NCI-H2081 treated with DMSO at 0.1 percent for 48 hours (cell line): ENCODE measurements at regions not wholly inside any gene's neighbourhood (a gene's known extent, or its start where the extent isn't known, plus 50 kb on each side); places are given as distances from the start of the nearest gene placed in this dataset.
"Not testable (repeated sequence)": the region's sequence is repeated elsewhere in the genome, so short reads cannot be mapped to it uniquely, and the experiment has no call there.

ENCODE experiments used
- DNase-seq: peaks from one replicate; lab custom pipeline; 2025; lab: John Stamatoyannopoulos, UW

DNA sequence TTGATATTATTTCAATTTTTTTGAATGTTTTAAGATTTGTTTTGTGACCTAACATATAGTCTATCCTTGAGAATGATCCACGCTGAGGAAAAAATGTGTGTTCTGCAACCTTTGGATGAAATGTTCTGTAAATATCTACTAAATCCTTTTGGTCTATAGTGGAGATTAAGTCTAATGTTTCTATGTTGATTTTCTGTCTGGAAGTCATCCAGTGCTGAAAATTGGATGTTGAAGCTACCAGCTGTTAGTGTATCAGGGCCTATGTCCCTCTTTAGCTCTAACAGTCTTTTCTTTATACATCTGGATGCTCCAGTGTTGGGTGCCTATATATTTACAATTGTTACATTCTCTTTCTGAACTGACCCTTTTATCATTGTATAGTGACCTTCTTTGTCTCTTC is 422.3 kb downstream of the TMEM232 start:
- DNase-seq = no peak

DNA sequence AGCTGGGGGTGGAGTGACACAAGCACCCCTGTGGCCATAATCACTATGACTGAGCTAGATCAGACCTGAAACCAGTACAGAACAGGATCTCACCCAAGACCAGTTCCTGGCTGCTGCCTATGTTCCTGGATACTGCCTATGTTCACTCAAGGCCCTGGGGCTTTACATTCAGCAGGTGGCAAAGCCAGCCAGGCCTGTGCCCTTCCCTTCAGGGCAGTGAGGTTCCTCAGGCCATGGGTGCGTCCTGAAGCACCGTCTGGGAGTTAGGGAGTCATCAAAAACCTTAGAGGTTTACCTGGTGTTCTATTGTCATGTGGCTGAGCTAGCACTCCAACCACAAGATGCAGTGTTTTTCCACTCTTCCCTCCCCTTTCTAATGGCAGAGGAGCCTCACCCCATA is 419.8 kb downstream of the TMEM232 start:
- DNase-seq = no peak

DNA sequence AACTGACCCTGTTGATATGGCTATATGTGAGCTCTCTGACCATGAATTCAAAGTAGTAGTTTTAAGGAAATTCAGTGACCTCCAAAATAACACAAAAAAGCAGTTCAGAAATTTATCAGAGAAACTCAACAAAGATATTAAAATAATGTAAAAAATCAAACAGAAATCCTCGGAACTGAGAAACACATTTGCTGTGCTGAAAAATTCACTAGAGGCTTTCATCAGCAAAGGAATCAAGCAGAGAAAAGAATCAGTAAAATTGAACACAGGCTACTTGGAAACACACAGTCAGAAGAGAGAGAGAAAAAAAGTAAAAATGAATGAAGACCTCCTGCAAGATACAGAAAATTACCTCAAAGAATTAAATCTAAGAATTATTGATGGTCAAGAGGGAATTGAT is 417.2 kb downstream of the TMEM232 start:
- no peak for DNase-seq

DNA sequence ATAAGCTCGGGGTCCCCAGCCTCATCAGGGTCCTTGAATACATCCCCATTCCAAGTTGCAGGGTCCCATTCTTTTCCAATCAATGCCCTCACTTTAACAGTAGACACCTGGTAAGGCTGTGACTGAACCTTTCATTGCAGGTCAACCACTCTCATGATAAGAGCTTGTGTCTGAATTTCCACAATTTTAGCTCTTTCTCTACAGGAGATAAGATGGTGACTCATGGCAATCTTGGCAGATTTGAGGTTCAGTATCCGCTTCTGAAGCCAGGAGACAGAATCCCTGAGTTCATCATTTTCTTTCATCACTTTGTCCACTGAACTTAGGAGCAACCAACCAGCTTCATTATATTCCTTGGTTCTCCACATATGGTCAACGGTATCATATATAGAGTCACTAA is 409.9 kb downstream of the TMEM232 start:
- DNase-seq = not testable (repeated sequence)

DNA sequence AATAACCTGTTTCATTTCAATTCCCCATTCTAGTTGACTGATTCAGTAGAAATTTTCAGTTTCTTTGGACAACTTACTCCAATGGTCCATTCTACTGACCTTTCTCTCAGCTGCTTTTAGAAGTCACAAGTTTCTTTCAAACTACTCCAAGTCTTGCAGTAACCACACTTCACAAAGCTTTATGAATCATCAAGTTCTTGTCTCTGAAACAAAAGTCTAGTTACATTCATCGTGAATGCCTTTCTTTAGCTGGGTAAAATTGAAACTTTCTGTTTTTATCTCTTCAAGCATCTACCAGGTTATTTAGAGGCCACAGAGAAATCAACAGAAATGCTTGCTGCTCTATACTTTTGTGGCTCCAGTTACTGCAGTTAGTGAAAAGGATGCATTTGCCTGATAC is 405.4 kb downstream of the TMEM232 start:
- no peak for DNase-seq

DNA sequence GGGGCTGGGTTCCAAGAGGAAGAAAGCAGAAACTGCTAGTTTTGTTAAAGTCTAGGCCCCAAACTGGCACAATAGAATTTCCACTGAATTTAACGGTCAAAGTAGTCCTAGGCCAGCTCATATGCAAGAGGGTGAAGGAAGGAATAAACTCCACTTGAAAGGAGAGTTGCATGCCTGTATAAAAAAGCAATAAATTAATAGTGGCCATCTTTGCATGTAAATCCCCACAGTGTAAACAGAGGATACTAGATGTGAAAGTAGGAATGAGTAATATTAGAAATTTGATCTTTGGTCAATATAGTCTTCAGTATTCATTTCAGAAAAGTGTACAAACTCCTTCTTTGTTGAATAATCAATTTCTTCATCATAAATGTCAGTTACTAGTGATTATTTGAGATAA is 403.1 kb downstream of the TMEM232 start:
- DNase-seq = no peak

DNA sequence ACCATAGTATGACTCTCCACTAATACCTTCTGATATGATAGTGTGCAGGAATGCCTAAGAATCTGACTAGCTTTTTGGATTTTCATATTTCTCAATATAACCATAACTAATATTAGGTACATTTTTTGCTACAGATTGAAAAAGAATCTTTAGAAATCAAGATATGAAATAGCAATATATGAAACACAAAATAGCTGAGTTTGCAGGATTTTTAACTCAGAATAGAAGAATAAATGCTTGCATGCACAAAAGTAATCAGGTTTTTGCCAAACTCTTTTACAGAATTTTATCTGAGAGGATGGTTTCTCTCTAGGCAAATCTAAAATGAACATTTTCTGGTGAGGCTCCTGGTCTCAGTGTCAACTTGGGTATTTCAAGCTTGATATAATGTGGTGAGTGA is 402.6 kb downstream of the TMEM232 start:
- no peak for DNase-seq

DNA sequence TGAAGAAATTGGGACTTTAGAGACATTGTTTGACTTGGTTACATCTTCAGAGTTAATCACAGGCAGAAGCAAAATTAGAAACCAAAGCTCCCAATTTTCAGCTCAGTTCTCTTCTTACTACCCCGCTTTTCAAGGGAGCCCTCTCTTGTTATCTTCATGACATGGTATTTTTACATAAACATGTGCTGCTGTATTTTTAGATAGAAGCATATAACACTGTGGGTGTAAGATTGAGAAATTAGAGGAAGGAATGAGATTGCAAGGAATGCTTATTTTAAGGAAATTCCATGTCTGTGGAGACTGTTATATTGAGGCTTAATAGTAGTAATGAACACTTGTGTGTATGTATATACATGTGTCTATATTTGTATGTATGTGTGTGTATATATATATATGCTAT is 401.6 kb downstream of the TMEM232 start:
- no peak for DNase-seq

DNA sequence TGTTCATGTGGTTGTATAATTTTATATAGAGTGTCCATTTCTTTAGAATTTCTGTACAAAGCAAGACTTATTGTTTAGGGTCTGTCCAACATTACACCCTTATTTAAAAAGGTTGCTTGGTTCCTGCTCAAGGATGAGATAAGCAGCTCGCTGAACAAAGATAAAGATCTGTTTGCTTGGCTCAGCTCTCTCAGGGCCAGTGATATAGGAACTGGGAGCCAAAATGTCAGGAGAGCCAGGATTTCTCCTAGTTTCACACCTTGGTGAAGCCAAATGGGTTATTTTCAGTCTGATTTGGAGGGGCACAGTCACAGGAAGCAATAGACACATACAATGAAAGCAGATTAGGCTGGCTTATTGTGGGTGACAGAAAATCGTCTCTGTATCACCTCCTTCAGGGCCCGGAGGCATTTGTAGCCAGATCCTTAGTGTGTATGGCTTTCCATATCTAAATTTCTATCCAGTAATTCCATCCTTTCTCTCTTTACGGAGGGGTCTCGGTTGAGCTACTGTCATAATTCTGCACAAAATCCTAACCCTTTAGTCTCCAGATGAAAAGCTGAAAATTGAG is 396.4 kb downstream of the TMEM232 start:
- no peak for DNase-seq

DNA sequence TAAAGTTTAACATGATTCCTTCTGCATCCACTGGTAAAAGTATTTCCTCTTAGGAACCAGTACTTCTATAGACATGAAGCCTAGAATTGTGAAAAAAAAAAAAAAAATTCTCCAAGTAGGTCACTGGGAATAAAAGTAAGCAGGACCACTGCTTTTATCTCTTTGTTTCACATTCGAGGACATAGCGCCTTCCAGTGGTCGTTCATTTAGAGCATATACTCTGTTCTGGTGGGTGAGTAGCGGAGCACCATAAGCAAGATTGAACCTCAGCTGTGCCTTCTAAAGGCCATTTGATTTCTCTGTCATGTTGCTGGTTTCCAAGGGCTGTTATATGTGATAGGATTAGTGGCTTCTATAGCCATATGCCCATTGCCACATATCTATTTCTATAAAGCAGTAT is 393.1 kb downstream of the TMEM232 start:
- no peak for DNase-seq

DNA sequence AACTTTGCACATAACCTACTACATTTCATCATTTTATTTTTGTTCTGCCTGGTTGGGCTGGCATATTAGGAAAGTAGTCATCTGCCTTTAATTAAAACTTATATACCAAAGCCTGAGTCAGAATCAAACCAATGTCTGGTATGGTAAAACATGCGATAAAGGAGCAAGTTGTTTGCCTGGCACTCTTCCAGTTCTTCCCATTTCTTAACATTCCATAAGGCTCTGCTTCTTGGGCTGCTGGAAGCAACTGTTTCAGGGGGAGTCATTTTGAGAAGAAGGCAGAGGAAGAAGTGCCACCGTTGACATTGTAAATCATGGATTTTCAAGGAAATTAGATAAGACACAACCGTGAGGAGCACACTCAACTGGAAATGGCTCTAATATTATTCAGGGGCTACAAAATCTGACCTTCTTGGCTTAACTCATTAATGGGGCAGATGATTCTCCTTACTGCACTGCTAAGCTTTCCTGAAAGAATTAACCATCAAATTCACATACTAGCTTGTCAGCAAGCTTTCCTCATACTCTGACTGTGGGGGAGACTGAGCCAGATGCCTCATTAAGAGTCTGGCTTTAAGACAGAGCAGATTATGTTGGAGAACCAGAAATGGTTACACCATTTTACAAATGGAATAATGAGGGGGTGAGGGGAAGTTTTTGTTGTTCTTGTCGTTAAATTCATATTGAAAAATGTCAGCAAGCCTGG is 391.0 kb downstream of the TMEM232 start:
- no peak for DNase-seq

DNA sequence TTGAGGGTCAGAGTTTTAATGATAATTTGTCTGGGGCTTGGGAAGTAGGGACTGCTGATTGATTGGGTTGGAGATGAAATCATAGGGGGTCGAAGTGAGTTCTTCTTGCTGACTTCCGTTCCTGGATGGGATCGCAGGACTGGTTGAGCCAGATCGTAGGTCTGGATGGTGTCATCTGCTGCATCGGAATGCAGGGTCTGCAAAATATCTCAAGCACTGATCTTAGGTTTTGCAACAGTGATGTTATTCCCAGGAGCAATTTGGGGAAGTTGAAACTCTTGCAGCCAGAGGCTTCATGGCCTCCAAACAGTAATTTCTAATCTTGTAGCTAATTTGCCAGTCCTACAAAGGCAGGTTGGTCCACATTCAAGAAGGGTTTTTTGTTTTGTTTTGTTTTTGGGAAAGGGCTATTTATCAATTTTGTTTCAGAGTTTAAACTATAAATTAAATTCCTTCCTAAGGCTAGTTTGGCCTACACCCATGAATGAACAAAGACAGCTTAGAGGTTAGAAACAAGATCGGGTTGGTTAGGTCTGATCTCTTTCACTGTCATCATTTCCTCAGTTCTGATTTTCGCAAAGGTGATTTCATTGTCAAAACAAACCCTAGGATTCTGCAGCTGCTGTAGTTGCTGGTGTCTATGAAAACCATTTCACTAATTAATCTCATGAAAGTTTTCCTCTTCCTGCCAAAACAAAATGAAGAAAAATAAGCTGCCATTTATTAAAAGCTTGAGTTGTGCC is 388.0 kb downstream of the TMEM232 start:
- no peak for DNase-seq

DNA sequence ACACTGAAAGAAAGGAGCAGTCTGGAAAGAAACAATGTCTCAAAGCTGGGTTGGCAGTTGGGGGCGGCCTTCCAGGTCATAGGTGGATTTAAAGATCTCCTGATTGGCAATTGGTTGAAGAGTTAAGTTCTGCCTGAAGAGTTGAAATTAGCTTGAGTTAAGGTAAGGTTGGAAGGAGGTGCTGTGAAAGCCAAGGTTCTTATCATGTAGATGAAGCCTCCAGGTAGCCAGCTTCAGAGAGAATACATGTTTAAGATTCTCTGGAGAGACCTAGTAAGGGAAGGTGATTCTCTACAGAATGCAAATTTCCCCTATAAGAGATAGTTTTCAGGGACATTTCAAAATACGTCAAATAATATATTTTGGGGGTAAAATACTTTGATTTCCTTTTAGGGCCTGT is 387.1 kb downstream of the TMEM232 start:
- no peak for DNase-seq

DNA sequence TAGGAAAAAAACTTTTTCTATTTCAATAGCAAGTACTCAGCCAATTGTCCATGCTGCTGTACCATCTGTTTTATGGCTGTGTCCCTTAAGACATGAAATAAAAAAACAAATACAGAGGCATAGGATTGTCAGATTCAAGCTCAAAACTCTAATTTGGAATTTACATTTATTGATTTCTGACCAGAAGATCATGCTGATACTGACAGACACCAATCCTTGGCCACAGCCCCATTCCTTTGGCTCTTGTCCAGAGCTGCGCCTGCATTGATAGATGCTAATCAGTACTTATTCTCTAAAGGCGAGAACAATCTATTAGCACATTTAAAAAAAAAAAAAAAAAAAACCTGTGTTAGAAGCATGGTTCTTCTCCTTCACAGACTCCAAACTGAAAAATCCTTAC is 384.6 kb downstream of the TMEM232 start:
- no peak for DNase-seq

DNA sequence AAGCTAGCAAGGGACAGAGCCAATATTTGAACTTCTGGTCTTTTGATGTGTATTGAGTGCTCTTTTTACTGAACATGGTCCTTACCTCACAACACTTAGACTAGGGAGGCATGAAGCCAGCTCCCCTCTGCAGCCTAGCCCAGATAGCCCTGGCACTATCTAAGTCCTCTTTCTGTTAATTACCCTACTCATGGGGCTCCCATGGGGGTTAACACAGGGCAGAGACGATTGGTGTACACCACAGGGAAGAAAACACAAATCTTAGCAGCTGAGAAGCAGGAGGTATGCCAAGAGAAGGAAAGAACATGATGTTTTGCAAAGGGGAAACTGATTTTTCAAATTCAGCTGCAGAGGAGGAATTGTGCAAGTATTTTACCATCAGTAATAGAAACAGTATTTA is 383.8 kb downstream of the TMEM232 start:
- no peak for DNase-seq

DNA sequence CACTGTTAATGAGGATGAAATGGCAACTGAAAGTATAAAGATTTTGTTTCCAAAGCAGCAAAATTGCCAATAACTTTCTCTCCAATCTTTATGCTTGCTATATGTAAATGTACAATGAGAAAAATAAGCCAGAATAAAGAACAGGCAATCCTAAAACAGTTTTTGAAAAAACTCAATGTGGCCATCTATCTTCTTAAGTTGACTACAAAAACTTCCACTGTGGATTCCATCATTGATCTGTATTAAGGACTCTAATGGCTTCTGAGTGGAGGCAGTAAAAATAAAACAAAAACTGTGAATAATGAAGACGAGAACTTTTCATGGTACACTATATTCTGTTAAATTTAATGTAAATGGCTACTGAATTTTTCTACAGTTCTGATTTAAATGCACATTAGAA is 382.9 kb downstream of the TMEM232 start:
- DNase-seq = no peak

DNA sequence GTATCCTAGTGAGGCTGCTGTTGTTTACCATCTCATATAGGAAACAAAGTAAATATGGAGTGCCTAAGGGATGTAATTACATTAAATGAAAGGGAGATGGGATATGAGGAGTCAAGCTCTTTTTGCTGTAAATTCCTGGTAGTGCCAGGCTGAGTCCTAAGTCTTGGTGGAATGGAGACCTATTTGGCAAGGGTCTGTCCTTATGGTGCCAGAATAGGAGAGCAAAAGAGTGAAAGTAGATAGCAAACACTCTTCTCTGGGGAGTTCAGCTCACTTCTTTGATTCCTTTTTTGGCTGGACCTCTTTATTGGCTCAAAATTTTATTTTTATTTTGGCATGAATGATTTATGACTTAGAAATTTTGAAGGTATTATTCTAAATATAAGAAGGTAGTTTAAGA is 380.8 kb downstream of the TMEM232 start:
- no peak for DNase-seq

DNA sequence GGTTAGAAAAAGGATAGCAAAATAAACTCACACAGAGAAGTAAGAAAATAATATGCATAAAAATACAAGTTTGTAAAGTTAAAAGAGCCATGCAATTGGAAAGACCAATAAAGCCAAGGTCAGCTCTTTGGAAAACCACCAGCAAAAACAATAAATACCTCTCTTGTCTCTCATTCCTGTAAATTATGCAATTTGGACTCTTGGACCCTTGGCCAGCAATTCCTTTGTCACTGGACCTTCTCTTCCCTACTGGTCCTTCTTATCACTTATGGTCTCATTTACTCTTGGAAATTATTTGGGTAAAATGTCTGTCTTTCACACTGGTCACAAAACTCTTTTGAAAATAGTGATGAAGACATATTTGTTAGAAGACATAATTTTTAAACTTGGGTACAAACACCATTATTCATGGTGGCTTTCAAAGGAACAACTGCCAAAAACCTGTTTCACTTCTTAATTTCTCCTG is 379.5 kb downstream of the TMEM232 start:
- DNase-seq = no peak

DNA sequence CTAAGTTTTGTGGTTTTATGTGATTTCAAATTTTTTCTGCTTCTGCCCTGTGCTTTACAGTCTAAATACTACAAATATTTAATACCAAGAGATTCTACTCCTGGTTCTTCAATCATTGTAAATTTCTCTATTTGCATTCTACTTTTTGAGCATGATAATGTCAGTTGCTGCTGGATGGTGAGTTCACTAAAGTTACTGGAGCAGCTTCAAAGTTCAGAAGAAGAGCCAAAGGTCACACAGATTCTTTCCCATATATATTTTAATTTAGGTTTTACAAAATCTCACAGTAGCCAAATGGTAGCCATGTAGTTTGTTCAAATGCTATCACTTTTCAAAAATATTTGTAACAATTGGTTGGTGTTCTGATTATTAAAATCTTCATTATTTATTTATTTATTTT is 378.7 kb downstream of the TMEM232 start:
- DNase-seq = no peak

DNA sequence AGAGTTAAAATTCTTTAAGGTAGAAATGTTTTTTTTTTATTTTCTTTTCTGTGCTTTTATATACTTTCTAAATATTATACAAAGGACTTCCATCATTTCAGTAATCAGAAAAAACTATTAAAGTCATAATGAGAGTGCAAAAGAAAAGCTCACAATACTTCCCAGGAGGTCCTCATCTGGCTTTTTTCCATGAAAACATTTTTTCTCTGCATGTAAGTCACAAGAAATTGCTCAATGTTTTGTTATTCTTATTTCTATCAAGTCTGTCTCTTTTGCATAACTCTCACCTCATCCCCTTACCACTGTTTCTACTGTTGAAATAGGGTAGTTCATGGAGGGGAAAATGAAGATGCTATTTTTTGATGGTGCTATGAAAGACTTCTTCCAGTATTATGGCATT is 375.0 kb downstream of the TMEM232 start:
- no peak for DNase-seq

DNA sequence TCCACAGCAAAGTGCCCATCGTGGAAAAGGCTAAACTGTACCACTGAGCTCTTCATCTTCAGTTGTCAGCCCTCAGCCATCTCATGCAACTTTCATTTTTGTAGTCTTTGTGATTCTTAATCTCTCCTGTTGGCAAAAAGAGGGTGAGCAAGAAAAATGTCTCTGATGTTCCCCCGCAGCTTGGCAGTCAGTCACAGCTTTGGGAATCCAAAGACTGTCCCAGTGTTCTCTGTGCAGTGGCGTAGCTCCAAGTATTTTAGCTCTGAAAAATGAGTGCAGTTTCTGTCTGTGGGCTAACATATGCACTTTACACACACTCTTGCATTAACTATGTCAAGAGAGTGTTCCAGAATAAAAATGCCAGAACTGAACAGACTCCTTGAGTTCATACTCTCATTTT is 372.2 kb downstream of the TMEM232 start:
- DNase-seq = no peak

DNA sequence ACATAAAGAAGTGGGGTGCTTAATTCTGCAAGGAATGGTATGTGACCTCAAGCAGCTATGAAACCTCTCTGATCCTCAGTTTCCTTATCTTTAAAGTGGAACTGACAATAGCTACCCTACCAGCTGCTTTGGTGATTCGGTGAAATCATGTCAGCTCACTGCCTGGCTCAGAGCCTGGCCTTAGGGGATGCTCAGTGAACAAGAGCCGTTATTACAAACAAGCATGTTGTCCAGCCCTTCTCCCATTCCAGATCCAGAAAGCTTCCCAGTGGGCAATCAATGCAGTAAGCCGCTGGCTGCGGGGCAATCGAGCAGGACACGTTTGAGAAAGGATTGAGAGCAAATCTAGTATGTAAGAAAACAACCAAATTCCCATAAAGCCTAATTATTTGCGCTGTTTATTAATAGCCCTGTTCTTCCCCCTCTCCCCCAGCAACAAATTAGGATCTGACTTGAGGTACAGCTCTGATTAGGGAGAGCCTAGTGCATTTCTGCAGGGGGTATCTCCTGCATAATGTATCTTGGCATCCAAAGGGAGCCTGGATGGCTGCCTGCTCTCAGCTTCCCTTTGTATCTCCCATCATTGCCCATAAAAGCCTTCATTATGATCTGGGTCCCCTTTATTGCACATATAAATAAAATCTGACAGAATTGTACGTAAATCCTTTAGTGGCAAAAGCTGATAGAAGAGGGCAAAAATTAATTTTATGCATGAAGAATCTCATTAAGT is 371.4 kb downstream of the TMEM232 start:
- DNase-seq = no peak

DNA sequence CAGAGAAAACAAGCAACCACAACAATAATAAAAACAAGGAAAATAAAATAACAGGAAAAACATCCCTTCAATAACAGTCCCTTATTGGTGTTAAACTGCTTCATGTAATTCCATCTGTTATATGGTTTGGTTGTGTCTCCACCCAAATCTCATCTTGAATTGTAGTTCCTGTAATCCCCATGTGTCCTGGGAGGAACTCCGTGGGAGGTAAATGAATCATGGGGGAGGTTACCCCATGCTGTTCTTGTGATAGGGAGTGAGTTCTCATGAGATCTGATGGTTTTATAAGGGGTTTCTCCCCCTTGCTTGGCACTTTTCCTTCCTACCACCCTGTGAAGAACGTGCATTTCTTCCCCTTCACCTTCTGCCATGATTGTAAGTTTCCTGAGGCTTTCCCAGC is 369.8 kb downstream of the TMEM232 start:
- DNase-seq = no peak
